ENCODE measurements at regions not wholly inside any gene's neighbourhood (a gene's known extent, or its start where the extent isn't known, plus 50 kb on each side); places are given as distances from the start of the nearest gene placed in this dataset.

- Histone ChIP-seq H3K9me3 (ENCODE audit: low read depth) (no peaks in the 10 kb centered on the region), H3F3A (ENCODE audit: low read depth) (no peaks in the 10 kb centered on the region), H3K4me1 (peaks cover 19% of the 10 kb centered on the region), H2AFZ (replicated peaks) (no peak overlapping the region), H3K27me3 (no peaks in the 10 kb centered on the region), H3K9ac (no peak overlapping the region), H3K27ac (no peak overlapping the region), H4K20me1 (ENCODE audit: low read depth) (no peaks in the 10 kb centered on the region), H3K4me3 (no peak overlapping the region), H3K4me2 (no peak overlapping the region), H3K36me3 (no peaks in the 10 kb centered on the region), H3K79me2 (ENCODE audit: low read depth) (no peaks in the 10 kb centered on the region)
- Mint-ChIP-seq H3K4me1 (peaks cover 34% of the 10 kb centered on the region), H3K9me3 (peaks cover 2% of the 10 kb centered on the region), H3K36me3 (no peaks in the 10 kb centered on the region), H3K27ac (no peak overlapping the region), H3K4me3 (no peak overlapping the region), H3K27me3 (ENCODE audit: insufficient read depth, low read depth) (peaks cover 10% of the 10 kb centered on the region)
- no peak for DNase-seq (ENCODE audit: low spot score)
- TF ChIP-seq EZH2 (IDR thresholded peaks at IDR 0.05) (no peak), EZH2phosphoT487 (IDR thresholded peaks at IDR 0.05) (no peak), CTCF (IDR thresholded peaks at IDR 0.05) (no peak)
Observed at GRCh38 chr2:240251848-240252190, 111.4 kb upstream of the OTOS start.

GRCh38 chr2:240252191-240252871 lies 111.9 kb upstream of the OTOS start:
- H3F3A ChIP-seq (ENCODE audit: low read depth) = no peaks in the 10 kb centered on the region
- no peaks in the 10 kb centered on the region for H3K79me2 ChIP-seq (ENCODE audit: low read depth)
- H3K9me3 Mint-ChIP-seq = peaks cover 2% of the 10 kb centered on the region
- H2AFZ ChIP-seq (replicated peaks) = no peak overlapping the region
- H3K27me3 ChIP-seq = no peaks in the 10 kb centered on the region
- no peak overlapping the region for H3K4me2 ChIP-seq
- no peak for DNase-seq (ENCODE audit: low spot score)
- no peak overlapping the region for H3K27ac ChIP-seq
- no peaks in the 10 kb centered on the region for H3K36me3 ChIP-seq
- TF ChIP-seq CTCF (IDR thresholded peaks at IDR 0.05) (no peak), EZH2 (IDR thresholded peaks at IDR 0.05) (no peak), EZH2phosphoT487 (IDR thresholded peaks at IDR 0.05) (no peak)
- H3K9me3 ChIP-seq (ENCODE audit: low read depth) = no peaks in the 10 kb centered on the region
- H3K4me3 Mint-ChIP-seq = no peak overlapping the region
- H3K9ac ChIP-seq = no peak overlapping the region
- no peak overlapping the region for H3K4me3 ChIP-seq
- no peaks in the 10 kb centered on the region for H3K36me3 Mint-ChIP-seq
- H3K4me1 ChIP-seq = peaks cover 19% of the 10 kb centered on the region
- peaks cover 34% of the 10 kb centered on the region for H3K4me1 Mint-ChIP-seq
- H3K27me3 Mint-ChIP-seq (ENCODE audit: insufficient read depth, low read depth) = peaks cover 11% of the 10 kb centered on the region
- no peaks in the 10 kb centered on the region for H4K20me1 ChIP-seq (ENCODE audit: low read depth)
- H3K27ac Mint-ChIP-seq = no peak overlapping the region

- no peaks in the 10 kb centered on the region for H4K20me1 ChIP-seq (ENCODE audit: low read depth)
- no peak overlapping the region for H2AFZ ChIP-seq (replicated peaks)
- H3K27ac ChIP-seq = no peak overlapping the region
- no peak overlapping the region for H3K9ac ChIP-seq
- Mint-ChIP-seq H3K4me1 (peaks cover 34% of the 10 kb centered on the region), H3K27me3 (ENCODE audit: insufficient read depth, low read depth) (peaks cover 14% of the 10 kb centered on the region), H3K27ac (no peak overlapping the region), H3K36me3 (no peaks in the 10 kb centered on the region), H3K4me3 (no peak overlapping the region), H3K9me3 (peaks cover 2% of the 10 kb centered on the region)
- no peaks in the 10 kb centered on the region for H3K9me3 ChIP-seq (ENCODE audit: low read depth)
- peaks cover 19% of the 10 kb centered on the region for H3K4me1 ChIP-seq
- H3K79me2 ChIP-seq (ENCODE audit: low read depth) = no peaks in the 10 kb centered on the region
- no peak overlapping the region for H3K4me2 ChIP-seq
- H3K27me3 ChIP-seq = no peaks in the 10 kb centered on the region
- no peaks in the 10 kb centered on the region for H3K36me3 ChIP-seq
- H3K4me3 ChIP-seq = no peak overlapping the region
- no peak for DNase-seq (ENCODE audit: low spot score)
- TF ChIP-seq EZH2phosphoT487 (IDR thresholded peaks at IDR 0.05) (no peak), EZH2 (IDR thresholded peaks at IDR 0.05) (no peak), CTCF (IDR thresholded peaks at IDR 0.05) (no peak)
- H3F3A ChIP-seq (ENCODE audit: low read depth) = no peaks in the 10 kb centered on the region
Observed at GRCh38 chr2:240252872-240253511, 112.5 kb upstream of the OTOS start.
